Neural cell (in vitro differentiated cells): ENCODE measurements at regions not wholly inside any gene's neighbourhood (a gene's known extent, or its start where the extent isn't known, plus 50 kb on each side); places are given as distances from the start of the nearest gene placed in this dataset.

Experiments
- H2AFZ ChIP-seq: fragments of 200-600, 300-800 bp; sonication (generic), shearing (Covaris generic); 2 replicates; pipeline ENCODE4 v1.6.0; 2014; ENCODE audit warnings: low read depth, mild to moderate bottlenecking, antibody characterized with exemption, low read length, moderate library complexity
- H3F3A ChIP-seq: fragments of 200-600 bp; shearing (Covaris generic); 2 replicates; pipeline ENCODE4 v1.6.1; 2016; ENCODE audit warnings: mild to moderate bottlenecking, moderate library complexity, mixed read lengths, antibody characterized with exemption, low read length; ENCODE audit not compliant: insufficient read depth, poor library complexity, severe bottlenecking
- H3K27ac ChIP-seq: fragments of 200-600, 300-800 bp; sonication (generic), shearing (Covaris generic); 2 replicates; pipeline ENCODE4 v1.5.1; 2014; ENCODE audit warnings: mild to moderate bottlenecking, low read length, moderate library complexity
- H3K27me3 ChIP-seq: fragments of 300-800, 200-600 bp; sonication (generic), shearing (Covaris generic); 2 replicates; pipeline ENCODE4 v1.6.0; 2014; ENCODE audit warnings: mild to moderate bottlenecking, low read depth, low read length, moderate library complexity; ENCODE audit not compliant: insufficient read depth
- H3K36me3 ChIP-seq: fragments of 300-800, 200-600 bp; sonication (generic), shearing (Covaris generic); 2 replicates; pipeline ENCODE4 v1.5.1; 2014; ENCODE audit warnings: mild to moderate bottlenecking, antibody characterized with exemption, low read length, moderate library complexity; ENCODE audit not compliant: insufficient read depth
- H3K4me2 ChIP-seq: fragments of 300-800, 200-600 bp; sonication (generic), shearing (Covaris generic); 2 replicates; pipeline ENCODE4 v1.6.0; 2014; ENCODE audit warnings: mild to moderate bottlenecking, low read length
- H3K4me3 ChIP-seq: fragments of 300-800, 200-600 bp; sonication (generic), shearing (Covaris generic); 2 replicates; pipeline ENCODE4 v1.5.1; 2014; ENCODE audit warnings: mild to moderate bottlenecking, low read length, moderate library complexity
- H3K79me2 ChIP-seq: fragments of 200-600 bp; shearing (Covaris generic); replicated peaks from 2 replicates; pipeline ENCODE4 v1.6.0; 2014; ENCODE audit warnings: mild to moderate bottlenecking, low read length, moderate library complexity; ENCODE audit not compliant: insufficient read depth
- H3K9ac ChIP-seq: fragments of 300-800, 200-600 bp; sonication (generic), shearing (Covaris generic); 2 replicates; pipeline ENCODE4 v1.6.1; 2016; ENCODE audit warnings: mild to moderate bottlenecking, low read length, mixed read lengths
- H3K9me2 ChIP-seq: fragments of 200-600 bp; shearing (Covaris generic); 2 replicates; pipeline ENCODE4 v1.6.1; 2016; ENCODE audit warnings: mild to moderate bottlenecking, low read length, mixed read lengths; ENCODE audit not compliant: insufficient read depth
- H3K9me3 ChIP-seq: fragments of 200-600, 300-800 bp; sonication (generic), shearing (Covaris generic); 2 replicates; pipeline ENCODE4 v1.6.1; 2016; ENCODE audit warnings: mild to moderate bottlenecking, mixed run types, low read length, moderate library complexity, mixed read lengths
- H4K20me1 ChIP-seq: fragments of 200-600 bp; shearing (Covaris generic); 2 replicates; pipeline ENCODE4 v1.6.1; 2016; ENCODE audit warnings: mild to moderate bottlenecking, mixed run types; ENCODE audit not compliant: insufficient read depth
- EP300 ChIP-seq: fragments of 450-650 bp; conservative IDR thresholded peaks from 2 replicates; pipeline ENCODE4 v1.6.1; 2014; ENCODE audit warnings: antibody characterized with exemption, mild to moderate bottlenecking, moderate library complexity; ENCODE audit not compliant: poor library complexity, severe bottlenecking
- EZH2 ChIP-seq: fragments of 200-600, 300-800 bp; shearing (Covaris generic), sonication (generic); IDR thresholded peaks from 2 replicates; pipeline ENCODE4 v1.6.1; 2014; ENCODE audit warnings: antibody characterized with exemption, low read length, borderline replicate concordance, mild to moderate bottlenecking; ENCODE audit not compliant: insufficient read depth, poor library complexity, severe bottlenecking
- MXI1 ChIP-seq: fragments of 450-650 bp; conservative IDR thresholded peaks from 2 replicates; pipeline ENCODE4 v1.6.1; 2014; ENCODE audit warnings: antibody characterized with exemption, mild to moderate bottlenecking; ENCODE audit not compliant: poor library complexity, severe bottlenecking
- POLR2AphosphoS5 ChIP-seq: IDR thresholded peaks from 2 replicates; pipeline ENCODE4 v1.6.1; 2012
- RAD21 ChIP-seq: fragments of 450-650 bp; conservative IDR thresholded peaks from 2 replicates; pipeline ENCODE4 v1.6.1; 2014; ENCODE audit warnings: antibody characterized with exemption, mild to moderate bottlenecking, moderate library complexity
- SMC3 ChIP-seq: fragments of 450-650 bp; conservative IDR thresholded peaks from 2 replicates; pipeline ENCODE4 v1.6.1; 2014; ENCODE audit warnings: antibody characterized with exemption, mild to moderate bottlenecking, moderate library complexity; ENCODE audit not compliant: poor library complexity
- TAF1 ChIP-seq: IDR thresholded peaks from 2 replicates; pipeline ENCODE4 v1.6.1; 2012; ENCODE audit warnings: low read depth
- TF ChIP-seq, protein P1 (sequence below): fragments of 450-650 bp; IDR thresholded peaks from 2 replicates; pipeline ENCODE4 v1.5.1; 2014; ENCODE audit warnings: antibody characterized with exemption, mild to moderate bottlenecking, moderate library complexity; ENCODE audit not compliant: poor library complexity, severe bottlenecking
- TF ChIP-seq, protein P2 (sequence below): IDR thresholded peaks from 2 replicates; pipeline ENCODE4 v1.6.1; 2012; ENCODE audit warnings: borderline replicate concordance

DNA sequence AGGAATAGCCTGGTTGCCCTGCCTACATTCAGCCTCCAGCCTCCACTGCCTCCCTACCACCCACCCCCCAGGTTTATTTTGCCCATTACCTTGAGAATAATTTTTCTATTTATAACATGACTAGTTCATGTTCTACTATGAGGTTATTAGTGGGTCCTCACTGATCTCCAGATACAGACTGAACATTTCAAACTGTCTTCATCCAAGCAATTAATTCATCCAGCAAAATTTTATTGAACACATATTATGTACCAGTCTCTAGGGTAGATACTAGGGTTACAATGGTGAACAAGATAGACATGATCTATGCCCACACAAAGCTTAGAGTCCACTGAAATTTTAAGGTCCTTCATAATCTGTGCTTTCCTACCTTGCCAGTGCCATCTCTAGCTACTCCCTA, 51.6 kb upstream of the FHIP2A start:
- Histone ChIP-seq H3K27ac (no peak overlapping the region), H3K9me2 (no peaks in the 10 kb centered on the region), H3K9me3 (no peaks in the 10 kb centered on the region), H3K9ac (no peak overlapping the region), H3F3A (no peaks in the 10 kb centered on the region), H3K27me3 (peaks cover 46% of the 10 kb centered on the region), H3K4me3 (no peak overlapping the region), H3K36me3 (no peaks in the 10 kb centered on the region), H3K79me2 (no peaks in the 10 kb centered on the region), H4K20me1 (no peaks in the 10 kb centered on the region), H3K4me2 (no peak overlapping the region), H2AFZ (no peak overlapping the region)
- no peak for TF ChIP-seq SMC3
- TF ChIP-seq TAF1: no peak
- TF ChIP-seq RAD21: no peak
- TF ChIP-seq EP300: no peak
- TF ChIP-seq, protein P1, sequence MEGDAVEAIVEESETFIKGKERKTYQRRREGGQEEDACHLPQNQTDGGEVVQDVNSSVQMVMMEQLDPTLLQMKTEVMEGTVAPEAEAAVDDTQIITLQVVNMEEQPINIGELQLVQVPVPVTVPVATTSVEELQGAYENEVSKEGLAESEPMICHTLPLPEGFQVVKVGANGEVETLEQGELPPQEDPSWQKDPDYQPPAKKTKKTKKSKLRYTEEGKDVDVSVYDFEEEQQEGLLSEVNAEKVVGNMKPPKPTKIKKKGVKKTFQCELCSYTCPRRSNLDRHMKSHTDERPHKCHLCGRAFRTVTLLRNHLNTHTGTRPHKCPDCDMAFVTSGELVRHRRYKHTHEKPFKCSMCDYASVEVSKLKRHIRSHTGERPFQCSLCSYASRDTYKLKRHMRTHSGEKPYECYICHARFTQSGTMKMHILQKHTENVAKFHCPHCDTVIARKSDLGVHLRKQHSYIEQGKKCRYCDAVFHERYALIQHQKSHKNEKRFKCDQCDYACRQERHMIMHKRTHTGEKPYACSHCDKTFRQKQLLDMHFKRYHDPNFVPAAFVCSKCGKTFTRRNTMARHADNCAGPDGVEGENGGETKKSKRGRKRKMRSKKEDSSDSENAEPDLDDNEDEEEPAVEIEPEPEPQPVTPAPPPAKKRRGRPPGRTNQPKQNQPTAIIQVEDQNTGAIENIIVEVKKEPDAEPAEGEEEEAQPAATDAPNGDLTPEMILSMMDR: no peak
- no peak for TF ChIP-seq EZH2
- TF ChIP-seq, protein P2, sequence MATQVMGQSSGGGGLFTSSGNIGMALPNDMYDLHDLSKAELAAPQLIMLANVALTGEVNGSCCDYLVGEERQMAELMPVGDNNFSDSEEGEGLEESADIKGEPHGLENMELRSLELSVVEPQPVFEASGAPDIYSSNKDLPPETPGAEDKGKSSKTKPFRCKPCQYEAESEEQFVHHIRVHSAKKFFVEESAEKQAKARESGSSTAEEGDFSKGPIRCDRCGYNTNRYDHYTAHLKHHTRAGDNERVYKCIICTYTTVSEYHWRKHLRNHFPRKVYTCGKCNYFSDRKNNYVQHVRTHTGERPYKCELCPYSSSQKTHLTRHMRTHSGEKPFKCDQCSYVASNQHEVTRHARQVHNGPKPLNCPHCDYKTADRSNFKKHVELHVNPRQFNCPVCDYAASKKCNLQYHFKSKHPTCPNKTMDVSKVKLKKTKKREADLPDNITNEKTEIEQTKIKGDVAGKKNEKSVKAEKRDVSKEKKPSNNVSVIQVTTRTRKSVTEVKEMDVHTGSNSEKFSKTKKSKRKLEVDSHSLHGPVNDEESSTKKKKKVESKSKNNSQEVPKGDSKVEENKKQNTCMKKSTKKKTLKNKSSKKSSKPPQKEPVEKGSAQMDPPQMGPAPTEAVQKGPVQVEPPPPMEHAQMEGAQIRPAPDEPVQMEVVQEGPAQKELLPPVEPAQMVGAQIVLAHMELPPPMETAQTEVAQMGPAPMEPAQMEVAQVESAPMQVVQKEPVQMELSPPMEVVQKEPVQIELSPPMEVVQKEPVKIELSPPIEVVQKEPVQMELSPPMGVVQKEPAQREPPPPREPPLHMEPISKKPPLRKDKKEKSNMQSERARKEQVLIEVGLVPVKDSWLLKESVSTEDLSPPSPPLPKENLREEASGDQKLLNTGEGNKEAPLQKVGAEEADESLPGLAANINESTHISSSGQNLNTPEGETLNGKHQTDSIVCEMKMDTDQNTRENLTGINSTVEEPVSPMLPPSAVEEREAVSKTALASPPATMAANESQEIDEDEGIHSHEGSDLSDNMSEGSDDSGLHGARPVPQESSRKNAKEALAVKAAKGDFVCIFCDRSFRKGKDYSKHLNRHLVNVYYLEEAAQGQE: no peak
- no peak for TF ChIP-seq POLR2AphosphoS5
- no peak for TF ChIP-seq MXI1

DNA sequence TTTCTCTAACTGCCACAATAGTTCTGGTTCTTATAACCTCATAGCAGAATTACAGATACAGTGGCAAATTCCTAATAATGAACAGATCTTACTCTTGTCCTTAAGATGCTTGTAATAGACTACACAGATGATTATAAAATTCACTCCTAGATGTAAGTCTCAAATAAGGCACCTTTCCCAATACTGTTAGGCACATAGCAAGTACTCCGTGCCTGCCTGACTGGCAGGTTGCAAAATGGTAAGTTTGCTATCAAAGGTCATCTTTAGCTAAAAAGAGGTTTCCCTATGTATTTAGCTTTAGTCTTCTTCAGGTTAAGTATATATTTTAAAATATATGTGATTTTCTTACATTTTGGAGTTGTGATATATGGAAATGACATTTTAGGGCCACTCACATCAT, 50.4 kb upstream of the FHIP2A start:
- Histone ChIP-seq H3K9me3 (no peaks in the 10 kb centered on the region), H3K9me2 (no peaks in the 10 kb centered on the region), H3K36me3 (no peaks in the 10 kb centered on the region), H2AFZ (no peak overlapping the region), H3K27ac (no peak overlapping the region), H4K20me1 (no peaks in the 10 kb centered on the region), H3K4me3 (no peak overlapping the region), H3K4me2 (no peak overlapping the region), H3F3A (no peaks in the 10 kb centered on the region), H3K9ac (no peak overlapping the region), H3K27me3 (peaks cover 35% of the 10 kb centered on the region), H3K79me2 (no peaks in the 10 kb centered on the region)
- TF ChIP-seq RAD21 (no peak), SMC3 (no peak), EZH2 (no peak), MXI1 (no peak), POLR2AphosphoS5 (no peak)
- TF ChIP-seq, protein P2: no peak
- TF ChIP-seq, protein P1: no peak
